Loucy (cell line): ENCODE measurements at regions not wholly inside any gene's neighbourhood (a gene's known extent, or its start where the extent isn't known, plus 50 kb on each side); places are given as distances from the start of the nearest gene placed in this dataset.

ENCODE experiments used
- H2AFZ ChIP-seq: fragments of 200-600 bp; sonication (generic); 2 replicates; pipeline ENCODE4 v1.6.0; 2016; ENCODE audit warnings: antibody characterized with exemption, mild to moderate bottlenecking, low read length, moderate library complexity
- H3F3A ChIP-seq: fragments of 200-600 bp; 2 replicates; pipeline ENCODE4 v1.6.0; 2016; ENCODE audit warnings: antibody characterized with exemption, low read depth, mild to moderate bottlenecking
- H3K27me3 ChIP-seq: fragments of 200-600 bp; sonication (generic); 2 replicates; pipeline ENCODE4 v1.6.1; 2014; ENCODE audit warnings: low read length, mild to moderate bottlenecking; ENCODE audit not compliant: insufficient read depth, poor library complexity, severe bottlenecking
- H3K36me3 ChIP-seq: fragments of 200-600 bp; sonication (generic); 2 replicates; pipeline ENCODE4 v1.6.1; 2016; ENCODE audit warnings: low read length; ENCODE audit not compliant: insufficient read depth
- H3K4me1 ChIP-seq: fragments of 200-600 bp; sonication (generic); 2 replicates; pipeline ENCODE4 v1.5.1; 2014; ENCODE audit warnings: low read length, mild to moderate bottlenecking; ENCODE audit not compliant: insufficient read depth, poor library complexity, severe bottlenecking
- H3K4me2 ChIP-seq: fragments of 200-600 bp; sonication (generic); 2 replicates; pipeline ENCODE4 v1.6.0; 2014; ENCODE audit warnings: antibody characterized with exemption, low read length, low read depth, mild to moderate bottlenecking; ENCODE audit not compliant: poor library complexity, severe bottlenecking
- H3K4me3 ChIP-seq: fragments of 200-600 bp; sonication (generic); 2 replicates; pipeline ENCODE4 v1.5.1; 2014; ENCODE audit warnings: low read length, mild to moderate bottlenecking, mixed read lengths; ENCODE audit not compliant: poor library complexity, severe bottlenecking
- H3K79me2 ChIP-seq: fragments of 200-600 bp; sonication (generic); 2 replicates; pipeline ENCODE4 v1.6.1; 2014; ENCODE audit warnings: low read length; ENCODE audit not compliant: insufficient read depth
- H3K9ac ChIP-seq: fragments of 200-600 bp; sonication (generic); 2 replicates; pipeline ENCODE4 v1.6.0; 2014; ENCODE audit warnings: mild to moderate bottlenecking, low read depth, low read length, moderate library complexity; ENCODE audit not compliant: poor library complexity, severe bottlenecking
- H3K9me2 ChIP-seq: fragments of 200-600 bp; sonication (generic); replicated peaks from 2 replicates; pipeline ENCODE4 v1.6.1; 2016; ENCODE audit warnings: low read depth, low read length, mixed read lengths
- H3K9me3 ChIP-seq: fragments of 200-600 bp; sonication (generic); 2 replicates; pipeline ENCODE4 v1.6.1; 2014; ENCODE audit warnings: mild to moderate bottlenecking, antibody characterized with exemption, low read length, low read depth; ENCODE audit not compliant: insufficient read depth
- H4K20me1 ChIP-seq: fragments of 200-600 bp; sonication (generic); 2 replicates; pipeline ENCODE4 v1.6.0; 2014; ENCODE audit warnings: antibody characterized with exemption, low read length, mild to moderate bottlenecking; ENCODE audit not compliant: insufficient read depth, poor library complexity, severe bottlenecking
- EZH2phosphoT487 ChIP-seq: fragments of 200-600 bp; IDR thresholded peaks from 2 replicates; pipeline ENCODE4 v1.6.1; 2018; ENCODE audit warnings: antibody characterized with exemption, mild to moderate bottlenecking, moderate library complexity, borderline replicate concordance
- TF ChIP-seq, protein P1 (sequence below): fragments of 200-600 bp; sonication (generic); conservative IDR thresholded peaks from 2 replicates; pipeline ENCODE4 v1.5.1; 2014; ENCODE audit warnings: mild to moderate bottlenecking, antibody characterized with exemption, low read length

DNA sequence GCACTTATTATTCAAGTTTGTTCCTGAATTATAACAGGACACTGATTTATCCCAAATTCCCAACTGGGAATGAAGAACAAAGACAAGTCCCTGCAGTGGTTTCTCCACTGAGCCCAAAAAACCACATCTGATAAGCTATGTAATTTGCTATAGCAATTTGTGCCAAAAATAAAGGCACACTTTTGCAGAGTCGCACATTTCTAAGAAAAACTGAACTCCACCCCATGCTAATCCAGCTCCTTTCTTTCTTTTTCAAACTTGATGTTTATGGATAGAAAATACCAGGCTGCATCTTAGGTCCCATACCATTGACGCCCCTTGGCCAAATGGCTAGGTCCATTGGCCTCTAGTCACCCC, 170.2 kb upstream of the CITED2 start:
- H3K4me1 ChIP-seq: no peaks in the 10 kb centered on the region
- no peaks in the 10 kb centered on the region for H3K36me3 ChIP-seq
- H3K4me3 ChIP-seq: no peak overlapping the region
- no peaks in the 10 kb centered on the region for H3K9me3 ChIP-seq
- no peaks in the 10 kb centered on the region for H3K9me2 ChIP-seq
- H3K4me2 ChIP-seq: no peak overlapping the region
- H3K79me2 ChIP-seq: no peaks in the 10 kb centered on the region
- no peak overlapping the region for H2AFZ ChIP-seq
- no peaks in the 10 kb centered on the region for H3K27me3 ChIP-seq
- no peak overlapping the region for H3K9ac ChIP-seq
- H4K20me1 ChIP-seq: no peaks in the 10 kb centered on the region
- no peaks in the 10 kb centered on the region for H3F3A ChIP-seq
- no peak for TF ChIP-seq EZH2phosphoT487
- TF ChIP-seq, protein P1, sequence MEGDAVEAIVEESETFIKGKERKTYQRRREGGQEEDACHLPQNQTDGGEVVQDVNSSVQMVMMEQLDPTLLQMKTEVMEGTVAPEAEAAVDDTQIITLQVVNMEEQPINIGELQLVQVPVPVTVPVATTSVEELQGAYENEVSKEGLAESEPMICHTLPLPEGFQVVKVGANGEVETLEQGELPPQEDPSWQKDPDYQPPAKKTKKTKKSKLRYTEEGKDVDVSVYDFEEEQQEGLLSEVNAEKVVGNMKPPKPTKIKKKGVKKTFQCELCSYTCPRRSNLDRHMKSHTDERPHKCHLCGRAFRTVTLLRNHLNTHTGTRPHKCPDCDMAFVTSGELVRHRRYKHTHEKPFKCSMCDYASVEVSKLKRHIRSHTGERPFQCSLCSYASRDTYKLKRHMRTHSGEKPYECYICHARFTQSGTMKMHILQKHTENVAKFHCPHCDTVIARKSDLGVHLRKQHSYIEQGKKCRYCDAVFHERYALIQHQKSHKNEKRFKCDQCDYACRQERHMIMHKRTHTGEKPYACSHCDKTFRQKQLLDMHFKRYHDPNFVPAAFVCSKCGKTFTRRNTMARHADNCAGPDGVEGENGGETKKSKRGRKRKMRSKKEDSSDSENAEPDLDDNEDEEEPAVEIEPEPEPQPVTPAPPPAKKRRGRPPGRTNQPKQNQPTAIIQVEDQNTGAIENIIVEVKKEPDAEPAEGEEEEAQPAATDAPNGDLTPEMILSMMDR: no peak

DNA sequence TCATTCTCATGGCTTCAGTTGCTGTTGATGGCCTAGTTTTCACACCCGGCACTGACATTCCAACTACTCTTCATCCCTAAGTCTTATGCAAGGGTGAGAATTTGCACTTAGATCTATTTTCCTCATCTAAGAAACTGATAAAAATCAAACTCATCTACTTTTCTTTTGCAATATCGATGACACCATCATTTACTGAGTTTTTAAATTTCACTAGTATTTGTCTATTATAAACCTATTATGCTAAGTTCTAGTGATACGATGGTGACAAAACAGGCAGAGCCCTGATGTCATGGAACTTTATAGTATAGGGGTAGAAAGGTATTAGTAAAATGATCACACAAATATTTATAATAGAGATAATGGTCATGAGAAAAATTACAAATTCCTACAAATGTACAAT, 167.9 kb upstream of the CITED2 start:
- Histone ChIP-seq H3F3A (no peaks in the 10 kb centered on the region), H3K9me2 (no peaks in the 10 kb centered on the region), H3K9me3 (no peaks in the 10 kb centered on the region), H3K4me3 (no peak overlapping the region), H3K79me2 (no peaks in the 10 kb centered on the region), H3K4me2 (no peak overlapping the region), H3K9ac (no peak overlapping the region), H2AFZ (no peak overlapping the region), H4K20me1 (no peaks in the 10 kb centered on the region), H3K36me3 (no peaks in the 10 kb centered on the region), H3K27me3 (no peaks in the 10 kb centered on the region), H3K4me1 (no peaks in the 10 kb centered on the region)
- TF ChIP-seq EZH2phosphoT487: no peak
- TF ChIP-seq, protein P1: no peak

DNA sequence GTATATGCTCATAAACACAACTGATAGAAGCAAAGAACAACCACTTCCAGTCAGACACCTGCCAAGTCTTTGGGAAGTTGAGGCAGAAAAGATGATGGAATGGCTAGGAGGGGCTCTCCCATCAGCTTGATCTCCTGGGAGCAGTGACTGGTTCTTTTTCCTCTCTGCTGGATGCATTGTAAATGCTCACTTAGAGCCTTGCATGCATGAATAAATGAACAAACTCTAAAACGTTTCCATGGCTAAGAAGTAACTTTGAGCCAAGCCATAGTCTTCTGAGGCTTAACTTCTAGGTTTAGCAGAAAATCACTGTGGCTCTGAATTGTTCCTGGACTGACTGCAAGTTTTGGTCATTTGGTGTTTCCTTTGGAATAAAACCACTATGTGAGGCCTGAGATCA, 166.4 kb upstream of the CITED2 start:
- Histone ChIP-seq H3K9ac (no peak overlapping the region), H3K4me3 (no peak overlapping the region), H3K79me2 (no peaks in the 10 kb centered on the region), H2AFZ (peak overlapping the region; percentile 55), H3F3A (no peaks in the 10 kb centered on the region), H3K4me1 (no peaks in the 10 kb centered on the region), H3K9me3 (no peaks in the 10 kb centered on the region), H3K9me2 (no peaks in the 10 kb centered on the region), H3K27me3 (no peaks in the 10 kb centered on the region), H4K20me1 (no peaks in the 10 kb centered on the region), H3K36me3 (no peaks in the 10 kb centered on the region), H3K4me2 (no peak overlapping the region)
- TF ChIP-seq, protein P1: no peak
- TF ChIP-seq EZH2phosphoT487: no peak
